GM19239 (cell line): ENCODE measurements at regions not wholly inside any gene's neighbourhood (a gene's known extent, or its start where the extent isn't known, plus 50 kb on each side); places are given as distances from the start of the nearest gene placed in this dataset.

ENCODE experiments used
- DNase-seq: peaks from one replicate; pipeline ENCODE4 v3.0.0; 2011; ENCODE audit warnings: low spot score; ENCODE audit not compliant: insufficient read length
- FAIRE-seq: peaks from 2 replicates; lab custom pipeline; 2011; peaks lifted over from hg19 to GRCh38; lab: Jason Lieb, UNC

DNA sequence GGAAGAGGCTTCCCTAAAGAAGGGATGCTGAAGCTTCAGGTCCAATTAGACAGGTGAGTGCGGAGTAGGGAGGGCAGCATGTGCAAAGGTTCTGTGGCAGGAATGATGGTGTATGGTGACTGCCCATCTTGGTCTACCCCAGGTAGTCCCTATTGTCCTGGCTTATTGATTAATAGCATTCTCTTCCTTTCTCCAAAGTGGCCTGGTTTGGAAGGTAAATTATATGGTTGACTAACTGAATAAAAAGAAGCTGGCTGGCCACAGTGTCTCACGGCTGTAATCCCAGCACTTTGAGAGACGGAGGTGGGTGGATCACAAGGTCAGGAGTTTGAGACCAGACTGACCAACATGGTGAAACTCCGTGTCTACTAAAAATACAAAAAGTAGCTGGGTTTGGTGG is 230.5 kb downstream of the MIAT start:
- no peak for FAIRE-seq
- no peak for DNase-seq

DNA sequence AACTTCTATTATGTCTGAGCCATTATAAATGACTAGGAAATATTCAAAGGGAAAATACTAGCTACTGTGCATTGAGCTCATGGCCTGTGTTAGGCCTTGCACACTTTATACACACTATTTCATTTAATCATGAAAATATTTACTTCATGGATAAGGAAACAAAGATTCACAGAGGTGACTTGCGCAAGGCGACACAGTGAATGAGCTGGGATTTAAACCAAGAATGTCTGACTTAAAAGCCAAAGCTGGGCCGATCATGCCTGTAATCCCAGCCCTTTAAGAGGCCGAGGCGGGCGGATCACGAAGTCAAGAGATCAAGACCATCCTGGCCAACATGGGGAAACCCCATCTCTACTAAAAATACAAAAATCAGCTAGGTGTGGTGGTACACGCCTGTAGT is 231.5 kb downstream of the MIAT start:
- DNase-seq, result no peak

DNA sequence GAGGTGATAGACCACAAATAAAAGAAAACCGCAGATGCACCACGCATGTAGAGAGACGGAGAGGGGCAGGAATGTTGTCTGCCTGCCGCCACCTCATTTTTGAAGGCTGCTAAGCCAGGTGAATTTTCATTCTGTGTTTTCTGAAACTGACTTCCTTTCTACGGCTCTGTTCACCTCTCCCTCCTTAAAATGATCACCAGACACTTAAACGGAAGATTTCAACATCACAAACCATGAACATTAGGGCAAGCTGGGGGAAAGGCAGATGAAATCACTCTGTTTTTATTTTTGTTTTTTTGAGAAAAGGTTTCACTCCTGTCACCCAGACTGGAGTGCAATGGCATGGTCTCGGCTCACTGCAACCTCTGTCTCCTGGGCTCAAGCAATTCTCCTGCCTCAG is 232.4 kb downstream of the MIAT start:
- no peak for DNase-seq
- FAIRE-seq, result no peak

More for the DNA sequence above, 231.5 kb downstream of the MIAT start:
- no peak for FAIRE-seq

DNA sequence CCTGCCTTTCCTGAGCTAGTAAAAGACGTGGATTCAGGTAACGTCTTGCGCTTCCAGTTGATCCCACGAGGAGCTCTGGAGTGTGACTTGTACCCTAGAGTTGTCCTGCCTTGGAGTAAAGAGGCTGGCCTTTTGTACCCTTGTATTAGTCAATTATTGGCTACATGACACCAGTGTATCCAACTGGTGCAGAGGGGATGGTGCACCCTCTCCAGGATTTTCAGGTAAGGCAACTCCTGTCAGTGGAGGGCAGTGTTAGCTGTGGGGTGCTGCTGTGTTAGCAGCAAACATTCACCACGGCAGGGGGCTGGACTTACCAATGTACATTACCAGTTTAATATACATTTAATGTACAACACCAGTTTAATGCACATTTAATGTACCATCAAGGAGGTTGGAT is 233.5 kb downstream of the MIAT start:
- FAIRE-seq, result no peak
- no peak for DNase-seq

DNA sequence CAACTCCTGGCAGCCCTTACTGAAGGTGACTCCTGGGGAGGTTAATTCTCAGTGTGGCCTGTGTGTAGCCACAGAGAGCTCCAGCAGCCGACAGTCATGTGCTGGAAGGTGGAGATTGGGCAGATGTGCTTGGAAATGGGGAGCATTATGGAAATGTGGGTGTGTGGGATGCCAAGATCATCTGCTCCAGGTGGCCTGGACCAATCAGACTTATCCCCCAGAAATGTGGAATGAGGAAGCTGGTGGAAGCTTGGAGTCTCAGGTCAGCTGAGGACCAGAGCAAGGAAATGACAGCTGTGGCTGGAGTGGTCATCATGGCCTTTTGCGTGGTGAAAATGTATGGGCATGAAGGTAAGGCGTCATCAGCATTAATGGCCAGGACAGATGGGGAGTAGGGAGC is 234.0 kb downstream of the MIAT start:
- no peak for DNase-seq
- no peak for FAIRE-seq

DNA sequence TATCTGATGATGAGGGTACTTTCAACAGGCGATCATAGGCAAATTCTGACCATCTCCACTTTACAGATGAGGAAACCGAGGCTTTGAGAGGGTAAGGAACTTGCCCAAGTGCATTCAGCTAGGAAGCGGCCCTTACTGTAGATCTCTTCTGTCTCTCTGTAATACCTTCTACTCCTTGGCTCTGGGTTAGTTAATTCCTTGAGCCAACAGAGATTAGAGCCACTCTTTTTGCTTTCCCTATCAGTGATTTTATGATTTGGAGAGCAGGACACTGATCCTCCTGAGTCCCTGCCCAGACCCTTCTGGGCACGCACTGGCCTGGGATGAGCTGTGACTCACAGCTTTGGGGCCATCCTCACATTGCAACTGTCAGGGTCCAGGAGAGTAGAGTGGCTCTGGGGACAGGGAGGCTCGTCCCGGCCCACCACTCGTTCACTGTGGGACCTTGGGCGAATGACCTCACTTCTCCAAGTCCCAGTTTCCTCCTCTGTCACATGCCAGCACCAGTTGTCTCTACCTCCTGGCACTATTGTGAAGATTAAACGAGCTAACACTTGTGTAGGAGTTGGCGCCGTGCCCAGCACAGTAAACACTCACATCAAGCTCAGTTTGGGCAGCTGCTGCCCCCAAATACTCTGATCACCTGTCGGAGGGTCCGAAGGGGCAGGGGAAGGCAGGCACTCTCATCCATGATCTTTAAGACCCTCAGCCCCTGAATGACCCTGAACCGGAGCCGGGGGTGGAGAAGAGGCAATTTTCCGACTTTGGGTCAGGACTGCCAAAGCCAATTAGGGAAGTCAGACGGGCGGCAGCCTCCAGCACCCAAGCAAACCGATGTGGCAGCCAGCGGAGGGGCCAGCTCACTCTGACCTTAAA is 235.0 kb downstream of the MIAT start:
- DNase-seq, result no peak
- FAIRE-seq, result no peak

DNA sequence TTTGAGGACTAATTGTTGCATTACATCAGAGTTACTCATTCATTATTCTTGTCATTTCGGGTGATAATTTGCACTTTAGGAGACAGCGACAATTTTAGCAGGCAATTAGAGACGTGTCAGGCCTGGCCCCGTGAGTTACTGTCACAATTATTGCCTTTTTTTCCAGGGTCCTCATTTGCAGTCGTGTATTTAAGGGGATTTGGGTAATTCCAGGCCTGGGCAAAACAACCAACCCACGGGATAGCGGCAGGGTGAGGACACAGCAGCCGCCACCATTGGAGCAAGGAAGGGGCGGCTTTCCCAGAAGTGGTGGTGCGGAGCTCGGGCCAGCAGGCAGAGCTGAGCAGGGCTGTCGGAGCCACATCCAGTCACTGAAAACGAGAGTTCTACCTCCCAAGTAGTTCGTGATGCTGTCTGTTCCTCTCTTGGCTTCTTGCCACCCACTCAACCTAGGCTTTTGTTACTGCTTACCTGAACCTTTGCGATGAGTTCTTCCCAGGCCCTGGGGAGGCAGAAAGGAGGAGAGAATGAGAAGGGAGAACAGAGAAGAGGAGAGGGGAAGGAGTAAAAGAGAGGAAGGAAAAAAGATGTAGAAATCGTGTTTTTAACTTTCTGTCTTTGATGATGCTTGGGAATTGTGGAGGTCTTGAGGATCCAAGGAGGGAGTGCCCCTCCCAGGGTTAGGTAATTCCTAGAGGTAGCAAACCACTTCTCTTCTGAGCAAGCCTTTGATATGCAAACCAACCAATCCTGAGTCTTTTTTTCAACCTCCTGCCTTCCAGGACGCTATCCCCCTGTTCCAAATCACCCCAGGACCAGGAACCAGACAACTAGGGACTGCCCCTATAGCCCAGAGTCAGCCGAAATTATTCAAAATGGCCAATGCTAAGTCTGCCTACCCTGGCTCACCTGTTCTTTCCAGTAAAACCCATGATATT is 236.1 kb downstream of the MIAT start:
- no peak for DNase-seq

DNA sequence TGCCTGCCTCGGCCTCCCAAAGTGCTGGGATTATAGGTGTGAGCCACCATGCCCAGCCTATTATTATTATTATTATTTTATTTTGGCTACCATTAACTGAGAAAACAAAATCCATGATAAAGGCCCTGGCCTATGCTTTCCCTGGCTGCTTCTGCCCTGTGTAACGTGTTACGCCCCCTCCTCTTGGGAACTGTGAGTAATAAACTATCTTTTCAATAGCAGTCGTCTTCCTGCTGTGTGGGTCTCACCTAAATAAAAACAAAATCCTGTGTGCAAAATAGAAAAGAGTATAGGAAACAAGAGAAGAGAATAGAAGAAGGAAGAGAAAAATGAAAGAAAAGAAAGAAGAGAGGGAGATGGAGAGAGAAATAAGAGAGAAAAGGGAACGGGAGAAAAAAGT is 237.0 kb downstream of the MIAT start:
- DNase-seq, result no peak
- FAIRE-seq, result no peak

More for the DNA sequence above, 236.1 kb downstream of the MIAT start:
- no peak for FAIRE-seq

DNA sequence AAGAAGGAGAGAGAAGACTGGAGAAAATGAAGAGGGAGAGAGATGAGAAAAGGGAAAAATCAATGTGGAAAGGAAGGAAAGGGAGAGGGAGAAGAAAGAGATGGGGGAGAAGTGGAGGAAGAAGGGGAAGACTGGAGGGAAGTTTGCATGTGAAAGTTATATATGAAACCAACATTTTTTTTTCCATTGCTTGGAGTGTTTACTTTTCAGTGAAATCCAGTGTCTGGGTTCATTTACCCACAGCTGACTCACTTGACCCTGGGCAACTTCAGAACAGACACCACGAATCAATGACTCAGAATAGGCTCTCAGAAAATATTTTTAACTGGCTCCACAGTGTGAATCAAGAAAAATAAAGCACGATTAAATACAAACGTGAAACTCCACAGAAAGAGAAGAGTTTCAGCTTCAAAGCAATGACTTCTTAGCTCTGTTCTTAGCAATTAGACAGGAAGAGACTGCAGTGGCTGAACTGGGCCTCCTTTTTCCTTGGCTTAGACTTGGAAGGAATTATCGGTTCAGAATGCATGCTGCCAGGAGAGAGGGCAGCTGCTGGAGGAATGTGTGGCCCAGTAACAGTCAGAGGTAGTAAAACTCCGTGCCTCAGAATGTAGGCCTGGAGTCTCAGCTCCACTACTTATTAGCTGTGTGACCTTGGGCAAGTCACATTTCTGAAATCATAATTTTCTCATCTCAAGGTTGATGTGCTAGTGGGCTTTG is 237.5 kb downstream of the MIAT start:
- no peak for DNase-seq
- no peak for FAIRE-seq

DNA sequence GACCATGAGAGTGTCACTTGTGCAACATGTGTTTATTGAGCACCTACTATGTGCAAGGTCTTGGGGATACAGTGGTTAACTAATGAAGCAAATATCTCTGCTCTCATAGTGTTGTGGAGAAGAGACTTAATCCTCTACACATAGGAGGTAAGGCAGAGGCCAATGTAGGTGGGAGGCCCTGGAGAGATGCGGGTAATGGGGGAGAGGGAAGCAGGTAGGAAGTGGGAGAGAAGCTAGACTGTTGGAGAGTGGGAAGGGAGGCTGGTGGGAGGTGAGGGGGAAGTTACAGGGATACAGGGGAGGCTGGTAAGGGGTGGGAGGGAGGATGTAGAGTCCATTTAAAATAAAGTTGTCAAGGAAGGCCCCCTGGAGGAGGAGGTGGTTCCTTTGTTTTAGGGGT is 240.0 kb downstream of the MIAT start:
- FAIRE-seq (no peak), DNase-seq (no peak)

DNA sequence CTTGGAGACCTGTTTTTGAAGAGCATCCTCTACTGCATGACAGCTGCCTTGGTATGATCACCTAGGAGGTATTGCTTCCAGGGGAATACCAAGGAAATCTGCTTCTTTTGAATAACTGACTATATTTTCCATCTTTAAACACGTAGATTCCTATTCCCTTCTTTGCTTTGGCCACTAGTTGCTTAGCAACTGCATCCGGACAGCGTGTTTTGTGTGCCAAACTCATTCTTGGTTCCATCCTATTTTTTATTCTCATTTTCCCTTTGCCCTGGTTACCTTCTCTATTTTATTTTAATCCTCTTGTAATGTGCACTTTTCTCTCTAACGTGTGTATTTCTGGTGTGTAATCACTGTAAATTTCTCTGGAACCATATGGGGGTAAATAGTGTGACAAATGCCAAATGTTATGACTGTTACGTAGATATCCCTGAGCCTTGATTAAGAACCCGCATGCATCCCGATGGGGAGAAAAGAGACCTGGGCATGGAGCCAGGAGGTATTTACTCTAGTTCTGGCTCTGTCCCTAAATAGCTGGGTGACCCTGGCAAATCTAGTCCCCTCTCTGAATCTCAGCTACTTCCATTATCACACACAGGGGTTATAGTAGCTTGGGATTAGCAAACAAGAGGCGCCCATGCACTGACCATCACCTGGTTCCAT is 241.7 kb downstream of the MIAT start:
- no peak for FAIRE-seq
- DNase-seq, result no peak

DNA sequence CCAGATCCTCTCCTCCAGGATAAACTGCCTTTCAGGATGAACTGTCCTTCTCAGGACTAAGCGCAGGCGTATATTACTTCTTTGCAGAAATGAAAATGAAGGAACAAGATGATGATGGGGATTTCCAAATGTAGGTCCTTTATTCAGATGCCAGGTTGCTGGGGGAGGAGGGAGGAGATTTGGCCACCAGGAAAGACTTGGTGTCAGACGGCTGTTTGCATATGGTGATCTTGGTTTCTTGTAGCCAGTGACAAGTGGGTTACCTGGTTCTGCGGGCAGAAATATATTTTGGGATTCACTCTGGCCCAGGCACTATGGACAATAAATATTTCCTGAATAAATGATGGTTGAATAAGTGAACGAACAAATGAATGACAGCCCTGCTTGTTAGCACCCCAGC is 243.4 kb downstream of the MIAT start:
- FAIRE-seq (no peak), DNase-seq (no peak)

DNA sequence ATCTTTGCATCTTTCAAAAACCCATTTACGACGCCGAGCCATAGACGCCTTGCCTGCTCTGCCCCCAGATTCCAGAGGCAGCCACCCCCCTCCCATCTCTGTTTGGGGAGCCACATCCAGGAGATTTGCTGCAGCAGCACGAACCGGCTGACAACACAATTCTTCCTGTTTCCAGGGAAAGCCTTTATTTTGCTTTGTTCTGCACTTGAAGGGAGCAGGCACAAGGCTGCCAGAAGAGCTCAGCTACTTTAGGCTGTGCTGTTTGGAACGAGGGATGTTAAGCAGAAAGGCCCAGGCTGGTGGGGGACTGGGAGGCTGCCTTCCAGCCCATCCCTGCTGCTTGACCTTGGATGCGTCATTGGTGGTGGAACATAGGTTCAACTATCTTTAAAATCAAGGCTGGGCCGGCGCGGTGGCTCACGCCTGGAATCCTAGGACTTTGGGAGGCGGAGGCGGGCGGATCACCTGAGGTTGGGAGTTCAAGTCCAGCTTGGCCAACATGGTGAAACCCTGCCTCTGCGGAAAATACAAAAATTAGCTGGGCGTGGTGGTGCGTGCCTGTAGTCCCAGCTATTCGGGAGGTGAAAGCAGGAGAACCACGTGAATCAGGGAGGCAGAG is 243.9 kb downstream of the MIAT start:
- DNase-seq, result no peak
- no peak for FAIRE-seq

DNA sequence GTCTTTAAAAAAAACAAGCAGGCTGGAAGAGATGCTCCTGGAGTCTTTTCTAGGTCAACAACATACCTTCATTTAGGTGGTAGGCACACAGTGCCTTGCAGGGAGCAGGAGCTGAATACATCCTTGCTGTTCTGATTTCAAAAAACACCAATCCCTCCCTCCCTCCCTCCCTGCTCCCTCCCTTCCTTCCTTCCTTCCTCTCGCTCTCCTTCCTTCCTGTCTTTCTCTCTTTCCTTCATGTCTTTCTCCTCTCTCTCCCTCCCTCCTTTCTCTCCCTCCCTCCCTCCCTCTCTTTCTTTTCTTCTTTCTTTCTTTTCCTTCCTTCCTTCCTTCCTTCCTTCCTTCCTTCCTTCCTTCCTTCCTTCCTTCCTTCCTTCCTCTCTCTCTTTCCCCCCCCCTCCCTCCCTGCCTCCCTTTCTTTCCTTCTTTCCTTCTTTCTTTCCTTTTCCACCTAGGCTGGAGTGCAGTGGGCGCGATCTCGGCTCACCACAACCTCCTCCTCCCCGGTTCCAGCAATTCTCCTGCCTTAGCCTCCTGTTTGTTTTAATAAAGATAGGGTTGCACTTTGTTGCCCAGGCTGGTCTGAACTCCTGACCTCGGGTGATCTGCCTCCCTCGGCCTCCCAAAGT is 245.1 kb downstream of the MIAT start:
- no peak for DNase-seq
- no peak for FAIRE-seq

DNA sequence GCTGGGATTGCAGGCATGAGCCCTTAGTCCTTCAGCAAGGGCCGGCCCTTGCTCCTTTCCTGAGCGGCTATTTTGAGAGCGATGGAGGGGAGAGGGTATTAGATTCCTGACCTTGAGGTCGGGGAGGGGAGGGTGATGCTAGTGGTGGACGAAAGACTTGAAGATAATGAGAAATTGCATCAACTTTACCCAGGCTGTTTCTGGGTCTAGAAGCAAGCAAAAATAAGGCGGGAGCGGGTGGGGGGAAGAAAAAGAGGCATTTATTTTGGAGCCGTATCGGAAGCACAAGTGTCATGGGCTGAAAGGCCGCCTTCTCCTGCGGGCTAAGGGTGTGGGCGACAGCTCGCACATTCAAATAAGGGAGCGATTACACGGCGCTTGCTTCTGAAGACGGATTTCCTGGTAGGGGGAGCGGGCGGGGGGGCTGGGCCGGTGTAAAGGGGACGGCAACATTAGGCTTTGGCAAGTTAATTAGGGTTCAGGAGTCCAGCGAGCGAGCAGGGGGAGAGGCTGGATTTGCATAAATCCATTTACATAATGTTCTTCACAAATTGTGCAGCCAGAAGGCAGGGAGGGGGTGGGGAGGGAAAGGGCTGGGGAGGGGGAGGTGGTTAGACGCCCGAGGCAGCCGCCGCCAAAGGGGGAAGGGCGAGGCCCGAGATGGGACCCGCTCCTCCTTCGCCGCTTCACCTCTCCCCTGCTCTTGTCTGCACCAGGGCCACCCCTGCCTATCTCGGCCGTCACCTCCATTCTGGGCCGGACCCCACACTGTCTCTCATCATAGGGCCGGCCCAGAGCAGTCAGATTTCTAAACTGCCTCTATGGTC is 245.9 kb downstream of the MIAT start:
- no peak for DNase-seq
- no peak for FAIRE-seq

DNA sequence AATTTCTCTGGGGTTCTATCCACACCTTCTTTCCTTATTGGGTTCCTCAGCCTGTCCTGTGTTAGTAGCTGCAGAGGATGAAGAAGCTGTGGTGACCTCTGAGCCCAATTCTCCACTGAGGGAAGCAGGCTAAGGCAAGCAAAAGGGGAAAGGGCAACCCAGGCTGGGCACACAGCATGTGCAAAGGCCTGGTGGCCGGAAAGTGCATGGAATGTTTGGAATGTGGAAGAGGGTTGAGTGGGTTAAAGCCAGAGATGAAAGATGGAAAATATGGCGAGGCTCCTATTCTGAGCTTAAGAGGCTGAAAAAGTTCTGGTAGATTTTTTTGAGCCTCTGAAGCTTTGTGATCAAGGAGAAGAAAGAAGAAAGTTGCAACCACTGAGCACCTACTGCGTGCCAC is 247.1 kb downstream of the MIAT start:
- DNase-seq, result no peak
- FAIRE-seq, result no peak

DNA sequence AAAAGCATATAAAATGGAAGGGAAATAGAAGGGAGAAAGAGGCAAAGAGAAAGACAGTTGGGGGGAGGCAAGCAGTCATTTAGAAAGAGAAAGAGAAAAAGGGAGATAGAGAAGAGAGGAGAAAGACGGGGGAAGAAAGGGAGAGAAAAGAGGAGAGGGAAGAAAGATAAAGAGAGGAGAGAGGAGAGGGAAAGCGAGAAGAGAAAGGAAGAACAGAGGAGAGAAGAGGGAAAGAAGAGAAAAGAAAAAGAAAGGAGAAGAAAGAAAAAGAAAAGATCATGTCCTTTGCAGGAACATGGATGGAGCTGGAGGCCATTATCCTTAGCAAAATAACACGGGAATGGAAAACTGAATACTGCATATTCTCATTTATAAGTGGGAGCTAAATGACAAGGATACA is 247.7 kb downstream of the MIAT start:
- DNase-seq, result no peak
- no peak for FAIRE-seq

DNA sequence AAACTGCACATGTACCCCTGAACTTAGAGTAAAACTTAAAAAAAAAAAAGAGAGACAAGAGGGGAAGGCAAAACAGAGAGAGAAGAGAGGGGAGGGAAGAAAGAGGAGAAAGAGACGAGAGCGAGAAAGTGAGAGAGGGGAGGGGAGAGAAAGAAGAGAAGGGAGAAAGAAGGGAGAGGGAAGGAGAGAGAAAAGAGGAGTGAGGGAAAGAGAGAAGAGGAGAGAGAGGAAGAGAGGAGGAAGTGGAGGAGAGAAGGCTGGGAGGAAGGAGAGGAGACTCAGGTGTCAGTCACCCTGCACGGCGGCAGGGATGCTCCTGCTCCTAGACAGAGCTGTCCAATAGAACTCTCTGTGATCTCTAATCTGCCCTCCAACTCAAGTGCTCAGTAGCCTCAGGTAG is 248.3 kb downstream of the MIAT start:
- FAIRE-seq (no peak), DNase-seq (no peak)
